Naive thymus-derived CD4-positive, alpha-beta T cell (primary cell): ENCODE measurements at regions not wholly inside any gene's neighbourhood (a gene's known extent, or its start where the extent isn't known, plus 50 kb on each side); places are given as distances from the start of the nearest gene placed in this dataset.
"Not testable (repeated sequence)": the region's sequence is repeated elsewhere in the genome, so short reads cannot be mapped to it uniquely, and the experiment has no call there.

Experiments used
- ATAC-seq: fragments of 150-1000 bp; cut with Tn5 transposase; 2 replicates; pipeline ENCODE4 v1.10.0; 2021; ENCODE audit warnings: mild to moderate bottlenecking, moderate library complexity
- CTCF ChIA-PET: fragments of 350-600 bp; sonication (Branson Sonifier 250); formaldehyde crosslinking; loops from one replicate; lab custom pipeline; 2021; ENCODE audit warnings: antibody characterized with exemption; lab: Charles Lee
- POLR2A ChIA-PET: fragments of 350-600 bp; sonication (Branson Sonifier 250); formaldehyde crosslinking; loops from one replicate; lab custom pipeline; 2021; ENCODE audit warnings: antibody characterized with exemption, inconsistent platforms; lab: Charles Lee
- DNase-seq, 9 donors: peaks; one replicate each; pipeline versions ENCODE4 v3.0.0 to v3.0.0-alpha.2; 2020 to 2022; ENCODE audit warnings: mixed read lengths in 1 of 9
- H3K27ac ChIP-seq: one replicate; pipeline ENCODE4 v1.7.0; 2013; ENCODE audit warnings: mild to moderate bottlenecking, low read depth, low read length, moderate library complexity
- H3K27me3 ChIP-seq, 2 donors: one replicate each; pipeline ENCODE4 v1.7.0; 2013; ENCODE audit warnings: low read length in 2 of 2, mild to moderate bottlenecking in 2 of 2, moderate library complexity in 2 of 2; ENCODE audit not compliant: control insufficient read depth in 2 of 2, insufficient read depth in 2 of 2
- H3K36me3 ChIP-seq, 3 experiments: 1 replicate in 2 of 3; 2 replicates in 1 of 3; pipeline ENCODE4 v1.7.0; 2013; ENCODE audit warnings: low read length in 3 of 3, mild to moderate bottlenecking in 3 of 3, moderate library complexity in 1 of 3; ENCODE audit not compliant: insufficient read depth in 3 of 3, control insufficient read depth in 2 of 3
- H3K4me1 ChIP-seq, 2 donors: one replicate each; pipeline ENCODE4 v1.7.0; 2013; ENCODE audit warnings: low read length in 2 of 2, mild to moderate bottlenecking in 2 of 2, moderate library complexity in 1 of 2; ENCODE audit not compliant: control insufficient read depth in 2 of 2, insufficient read depth in 2 of 2
- H3K4me3 ChIP-seq: 2 replicates; pipeline ENCODE4 v1.7.0; 2013; ENCODE audit warnings: mild to moderate bottlenecking, low read length
- H3K9me3 ChIP-seq, 3 experiments: 1 replicate in 2 of 3; 2 replicates in 1 of 3; pipeline ENCODE4 v1.7.0; 2013; ENCODE audit warnings: low read length in 3 of 3; ENCODE audit not compliant: control insufficient read depth in 2 of 3
- H3K27ac Mint-ChIP-seq, 9 donors: one replicate each; pipeline ENCODE4 v1.8.0; 2020 to 2022; ENCODE audit warnings: mixed read lengths in 9 of 9, mild to moderate bottlenecking in 8 of 9, moderate library complexity in 5 of 9, inconsistent platforms in 2 of 9
- H3K27me3 Mint-ChIP-seq, 5 donors: one replicate each; pipeline ENCODE4 v1.8.0; 2021 to 2022; ENCODE audit warnings: mixed read lengths in 5 of 5, mild to moderate bottlenecking in 1 of 5
- H3K36me3 Mint-ChIP-seq, 5 donors: one replicate each; pipeline ENCODE4 v1.8.0; 2020 to 2022; ENCODE audit warnings: mixed read lengths in 5 of 5, mild to moderate bottlenecking in 3 of 5, inconsistent platforms in 1 of 5
- H3K4me1 Mint-ChIP-seq, 7 donors: one replicate each; pipeline ENCODE4 v1.8.0; 2020 to 2022; ENCODE audit warnings: mixed read lengths in 7 of 7, mild to moderate bottlenecking in 3 of 7, inconsistent platforms in 1 of 7
- H3K4me3 Mint-ChIP-seq, 10 donors: one replicate each; pipeline ENCODE4 v1.8.0; 2020 to 2022; ENCODE audit warnings: mild to moderate bottlenecking in 10 of 10, mixed read lengths in 10 of 10, moderate library complexity in 6 of 10, inconsistent platforms in 2 of 10
- H3K9me3 Mint-ChIP-seq, 11 donors: one replicate each; pipeline ENCODE4 v1.8.0; 2020 to 2022; ENCODE audit warnings: mixed read lengths in 11 of 11, mild to moderate bottlenecking in 4 of 11, inconsistent platforms in 1 of 11, moderate library complexity in 1 of 11
- intact Hi-C, 2 donors: fragments of 100-400 bp; cut with micrococcal nuclease; formaldehyde crosslinking; loops; one replicate each; pipeline ENCODE4 v1.15.1; 2023

DNA sequence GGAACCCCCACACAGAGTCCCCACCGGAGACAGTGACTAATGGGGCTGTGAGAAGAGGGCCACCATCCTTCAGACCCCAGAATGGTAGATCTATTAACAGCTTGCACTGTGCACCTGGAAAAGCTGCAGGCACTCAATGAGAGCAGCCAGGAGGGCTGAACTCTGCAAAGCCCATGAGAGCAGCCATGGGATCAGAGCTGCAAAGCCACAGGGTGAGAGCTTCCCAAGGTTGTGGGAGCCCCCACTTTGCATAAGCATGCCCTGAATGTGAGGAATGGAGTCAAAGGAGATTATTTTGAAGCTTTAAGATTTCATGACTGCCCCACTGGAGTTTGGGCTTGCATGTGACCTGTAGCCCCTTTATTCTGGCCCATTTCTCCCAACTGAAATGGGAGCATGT is 500.9 kb downstream of the GOLGA6L6 start:
- H3K4me1 ChIP-seq, H3K9me3 Mint-ChIP-seq, H3K4me1 Mint-ChIP-seq, H3K27me3 ChIP-seq, H3K9me3 ChIP-seq, POLR2A ChIA-PET, H3K27ac Mint-ChIP-seq, H3K36me3 Mint-ChIP-seq, H3K4me3 Mint-ChIP-seq, DNase-seq, H3K4me3 ChIP-seq, intact Hi-C loops, H3K27ac ChIP-seq, H3K36me3 ChIP-seq, H3K27me3 Mint-ChIP-seq, CTCF ChIA-PET: not testable (repeated sequence)
- ATAC-seq: peak; percentile 16

DNA sequence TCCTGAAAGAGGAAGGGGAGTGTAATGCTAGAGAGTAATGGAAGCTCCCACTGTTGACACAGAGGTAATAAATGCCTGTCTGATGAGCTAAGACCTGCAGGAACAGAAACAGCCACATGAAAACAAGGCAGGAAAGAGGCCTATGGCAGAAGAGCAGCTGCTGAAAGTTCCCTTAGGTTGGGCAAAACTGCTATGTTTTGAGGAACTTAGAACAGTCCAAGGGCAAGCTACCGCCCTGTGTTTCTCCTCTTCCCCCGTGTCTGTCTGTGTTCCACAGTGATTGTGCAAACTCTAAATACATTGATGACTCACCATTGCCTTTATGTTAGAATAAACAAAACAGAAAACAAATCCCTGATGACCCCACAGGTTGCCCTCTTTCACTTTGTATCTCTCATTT is 516.6 kb downstream of the GOLGA6L6 start:
- H3K36me3 Mint-ChIP-seq, H3K27me3 Mint-ChIP-seq, H3K9me3 Mint-ChIP-seq, H3K4me3 Mint-ChIP-seq, H3K27ac Mint-ChIP-seq, H3K36me3 ChIP-seq, H3K27ac ChIP-seq, H3K9me3 ChIP-seq, CTCF ChIA-PET, H3K4me1 ChIP-seq, intact Hi-C loops, H3K4me1 Mint-ChIP-seq, DNase-seq, POLR2A ChIA-PET, H3K27me3 ChIP-seq, H3K4me3 ChIP-seq: not testable (repeated sequence)
- ATAC-seq: peak; percentile 73

DNA sequence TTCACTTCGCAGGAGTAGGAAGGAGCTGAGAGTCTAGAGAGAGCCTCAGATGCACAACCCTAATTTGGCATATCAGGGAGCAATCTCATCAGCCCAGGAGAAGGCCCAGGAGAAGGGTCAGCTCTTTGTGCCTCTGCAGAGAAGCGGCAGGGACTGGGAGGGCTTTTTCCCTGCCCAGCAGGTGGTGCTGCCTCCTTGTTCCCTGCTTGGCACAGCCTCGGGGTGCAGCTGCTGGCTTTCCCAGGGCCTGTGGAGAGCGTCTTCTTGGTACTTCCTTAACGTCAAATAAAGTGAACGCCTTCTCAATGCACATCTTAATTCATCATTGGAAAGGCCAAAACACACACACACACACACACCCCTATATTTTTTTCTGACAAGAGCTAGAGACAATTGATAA is 519.3 kb downstream of the GOLGA6L6 start:
- intact Hi-C loops: not testable (repeated sequence)

DNA sequence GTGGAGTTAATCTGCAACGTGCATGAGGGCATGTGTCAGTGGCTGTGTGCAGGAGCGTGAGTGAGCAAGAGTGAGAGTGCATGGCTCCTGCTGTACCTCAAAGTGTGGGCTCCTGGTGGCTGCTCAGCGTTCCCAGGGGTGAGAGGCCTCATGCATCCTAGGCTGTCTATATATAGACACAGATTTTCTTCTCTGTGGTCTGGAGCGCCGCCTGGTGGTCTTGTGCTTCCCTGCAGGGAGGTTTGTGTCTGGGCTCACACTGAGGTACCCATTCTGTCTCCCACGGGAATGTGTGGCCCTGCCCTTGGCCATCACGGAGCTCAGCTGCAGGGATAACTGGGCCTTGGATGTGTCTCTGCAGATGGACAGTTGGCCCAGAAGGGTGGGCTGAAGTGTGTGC is 520.2 kb downstream of the GOLGA6L6 start:
- H3K4me3 ChIP-seq, H3K27ac Mint-ChIP-seq, H3K9me3 ChIP-seq, H3K4me1 Mint-ChIP-seq, H3K4me1 ChIP-seq, DNase-seq, H3K36me3 Mint-ChIP-seq, H3K4me3 Mint-ChIP-seq, POLR2A ChIA-PET, H3K9me3 Mint-ChIP-seq, CTCF ChIA-PET, H3K27me3 ChIP-seq, intact Hi-C loops, H3K27me3 Mint-ChIP-seq, H3K36me3 ChIP-seq, H3K27ac ChIP-seq: not testable (repeated sequence)
- ATAC-seq: peak; percentile 27

More for the DNA sequence above, 519.3 kb downstream of the GOLGA6L6 start:
- H3K4me3 Mint-ChIP-seq, H3K27ac Mint-ChIP-seq, H3K4me1 ChIP-seq, POLR2A ChIA-PET, H3K36me3 ChIP-seq, H3K4me1 Mint-ChIP-seq, H3K36me3 Mint-ChIP-seq, H3K9me3 Mint-ChIP-seq, ATAC-seq, H3K27ac ChIP-seq, H3K4me3 ChIP-seq, DNase-seq, H3K9me3 ChIP-seq, CTCF ChIA-PET, H3K27me3 Mint-ChIP-seq, H3K27me3 ChIP-seq: not testable (repeated sequence)

DNA sequence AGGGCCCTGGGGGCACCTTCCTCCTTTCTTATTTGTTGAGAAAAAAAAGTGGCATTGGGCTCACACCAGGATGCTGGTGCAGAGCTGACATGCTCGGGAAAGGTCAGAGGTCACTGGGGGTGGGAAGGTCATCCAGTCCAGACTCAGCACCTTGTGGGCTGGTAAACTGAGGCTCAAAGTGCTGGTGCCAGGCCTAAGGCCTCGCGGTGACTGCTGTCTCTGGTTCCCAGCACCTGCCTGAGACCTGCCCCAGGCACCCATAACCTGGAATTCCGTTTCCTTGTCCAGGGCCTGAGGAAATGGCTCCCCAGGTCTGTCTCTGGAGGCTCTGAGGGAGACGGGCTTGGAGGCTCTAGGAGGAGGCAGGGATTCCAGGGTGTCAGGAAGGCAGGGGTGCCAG is 521.0 kb downstream of the GOLGA6L6 start:
- H3K36me3 Mint-ChIP-seq, H3K4me3 Mint-ChIP-seq, H3K4me3 ChIP-seq, DNase-seq, POLR2A ChIA-PET, H3K27ac Mint-ChIP-seq, H3K27me3 Mint-ChIP-seq, CTCF ChIA-PET, H3K27me3 ChIP-seq, intact Hi-C loops, H3K27ac ChIP-seq, H3K9me3 Mint-ChIP-seq, H3K36me3 ChIP-seq, ATAC-seq, H3K4me1 ChIP-seq, H3K9me3 ChIP-seq, H3K4me1 Mint-ChIP-seq: not testable (repeated sequence)

DNA sequence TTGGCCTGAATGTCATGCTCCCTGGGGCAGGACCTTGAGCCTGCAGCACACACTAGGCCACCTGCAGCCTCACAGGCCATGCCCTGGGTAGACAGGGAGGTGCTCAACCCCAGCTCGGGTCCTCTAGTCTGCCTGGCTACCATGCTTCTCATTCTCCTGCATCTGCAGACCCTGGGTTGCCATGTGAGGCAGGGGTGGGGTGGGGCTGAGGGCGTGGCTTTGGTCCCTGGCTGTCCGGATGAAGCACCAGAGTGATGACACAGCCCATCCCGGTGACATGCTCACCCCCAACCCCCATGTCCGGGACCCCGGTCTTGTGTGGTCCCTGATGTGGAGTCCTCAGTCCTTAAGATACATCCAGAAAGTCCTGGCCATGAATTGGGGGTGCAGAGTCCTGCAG is 521.8 kb downstream of the GOLGA6L6 start:
- H3K9me3 Mint-ChIP-seq, intact Hi-C loops, H3K27ac ChIP-seq, H3K27ac Mint-ChIP-seq, H3K4me3 ChIP-seq, H3K27me3 ChIP-seq, H3K4me1 ChIP-seq, H3K36me3 Mint-ChIP-seq, ATAC-seq, H3K27me3 Mint-ChIP-seq, POLR2A ChIA-PET, H3K4me1 Mint-ChIP-seq, H3K4me3 Mint-ChIP-seq, H3K9me3 ChIP-seq, DNase-seq, CTCF ChIA-PET, H3K36me3 ChIP-seq: not testable (repeated sequence)

DNA sequence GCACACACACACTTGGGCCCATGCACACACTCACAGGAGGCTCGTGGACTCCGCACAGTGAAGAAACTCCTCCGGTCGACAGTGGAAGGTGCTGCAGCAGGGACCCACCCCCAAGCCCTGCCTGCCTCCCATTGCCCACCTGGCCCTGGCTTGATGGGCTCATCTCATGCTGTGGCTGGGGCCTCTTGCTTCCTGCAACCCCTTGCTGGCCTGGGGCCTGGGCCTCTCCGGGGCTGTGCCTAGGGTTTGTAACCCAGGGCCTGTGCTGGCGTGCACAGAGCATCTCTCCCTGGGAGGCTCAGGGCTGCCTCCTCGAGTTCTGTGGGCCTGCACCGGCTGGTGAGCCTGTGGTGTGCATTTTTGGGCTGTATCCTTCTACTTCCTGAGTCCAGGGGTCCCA is 524.0 kb downstream of the GOLGA6L6 start:
- H3K4me1 Mint-ChIP-seq, DNase-seq, H3K4me1 ChIP-seq, H3K4me3 ChIP-seq, POLR2A ChIA-PET, intact Hi-C loops, H3K36me3 ChIP-seq, H3K27ac Mint-ChIP-seq, H3K27me3 ChIP-seq, H3K9me3 ChIP-seq, H3K27ac ChIP-seq, H3K27me3 Mint-ChIP-seq, H3K4me3 Mint-ChIP-seq, H3K36me3 Mint-ChIP-seq, ATAC-seq, H3K9me3 Mint-ChIP-seq, CTCF ChIA-PET: not testable (repeated sequence)
